ENCODE measurements at regions not wholly inside any gene's neighbourhood (a gene's known extent, or its start where the extent isn't known, plus 50 kb on each side); places are given as distances from the start of the nearest gene placed in this dataset.

DNA sequence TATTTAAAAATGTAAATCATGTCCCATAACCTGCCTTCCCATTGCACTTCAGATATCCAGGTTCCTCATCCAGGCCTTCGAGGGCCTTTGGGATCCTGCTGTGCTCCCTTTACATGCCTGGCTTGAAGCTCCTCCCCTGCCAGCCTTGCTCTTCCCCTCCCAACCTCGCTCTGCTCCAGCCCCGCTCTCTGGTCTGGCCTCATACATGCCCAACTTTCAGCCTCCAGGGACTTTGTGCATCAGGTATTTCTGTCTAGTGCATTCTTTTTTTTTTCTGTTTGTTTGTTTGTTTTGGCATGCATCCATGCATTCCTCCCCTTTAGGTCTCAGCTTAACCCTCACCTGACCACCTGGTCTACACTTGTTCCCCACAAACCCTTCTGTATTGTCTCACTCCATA, 160.3 kb downstream of the SNX10 start:
- WGBS (ENCODE audit: insufficient coverage, low coverage, missing lambda C conversion rate), result 20% methylated on average over 2 of the region's 3 CpGs
- Histone ChIP-seq H3K36me3 (ENCODE audit: control insufficient read depth, insufficient read depth, low read length) (no peaks in the 10 kb centered on the region), H3K4me3 (no peak overlapping the region), H3K9me3 (replicated peaks; ENCODE audit: control insufficient read depth, insufficient read depth, low read depth, low read length) (no peaks in the 10 kb centered on the region), H3K4me2 (ENCODE audit: insufficient read depth, low read length) (no peak overlapping the region), H3K79me2 (ENCODE audit: control insufficient read depth, insufficient read depth, low read length) (no peaks in the 10 kb centered on the region), H4K20me1 (replicated peaks; ENCODE audit: control insufficient read depth, insufficient read depth, low read length) (no peaks in the 10 kb centered on the region), H3K27ac (ENCODE audit: extremely low read depth, low read depth, low read length) (no peak overlapping the region), H3K27me3 (ENCODE audit: control insufficient read depth in 2 of 2, insufficient read depth in 2 of 2, low read length in 2 of 2) (peaks cover 16 to 29% of the 10 kb centered on the region in 2 experiments), H3K9me1 (ENCODE audit: control insufficient read depth, insufficient read depth, low read length) (no peaks in the 10 kb centered on the region), H3K9ac (ENCODE audit: insufficient read depth in 1 of 2, low read depth in 2 of 2, low read length in 2 of 2) (no peak overlapping the region), H2AFZ (ENCODE audit: low read depth, low read length) (no peak overlapping the region), H3K4me1 (replicated peaks in 1 of 2; ENCODE audit: control insufficient read depth in 2 of 2, insufficient read depth in 2 of 2, low read length in 2 of 2) (no peaks in the 10 kb centered on the region)
- BruUV-seq (replicated peaks), result no TSS peak
- FAIRE-seq (no peak), ATAC-seq (no peak), DNase-seq (ENCODE audit: extremely low read depth in 1 of 4, low spot score in 3 of 4) (no peak)
- POLR2A ChIA-PET, result interaction anchor here (0.6 kb wide), 1 partner anchor 19 kb away, joined by 3 read pairs; no protein-coding TSS in a partner anchor
- intact Hi-C loops (cut with micrococcal nuclease) (no loop called here), in situ Hi-C loops (cut with MboI) (no loop called here)
- CTCF ChIA-PET (ENCODE audit: low intra/inter-chr PET ratio), result no interaction called here
- TF ChIP-seq IRF2 (CRISPR knock-in tag; IDR thresholded peaks at IDR 0.05) (no peak), ZNF699 (CRISPR knock-in tag; IDR thresholded peaks at IDR 0.05; ENCODE audit: insufficient replicate concordance) (no peak), EHMT2 (IDR thresholded peaks at IDR 0.05) (no peak), BCL6 (CRISPR knock-in tag; IDR thresholded peaks at IDR 0.05) (no peak), PURB (CRISPR knock-in tag; IDR thresholded peaks at IDR 0.05; ENCODE audit: low read depth) (no peak), PHF8 (IDR thresholded peaks at IDR 0.05; ENCODE audit: borderline replicate concordance, low read length) (no peak), MXD1 (CRISPR knock-in tag; IDR thresholded peaks at IDR 0.05; ENCODE audit: borderline replicate concordance, poor library complexity, severe bottlenecking) (no peak), SMAD3 (CRISPR knock-in tag; conservative IDR thresholded peaks at IDR 0.05) (no peak), ZNF785 (CRISPR knock-in tag; IDR thresholded peaks at IDR 0.05) (no peak), GABPB1 (CRISPR knock-in tag; IDR thresholded peaks at IDR 0.05) (no peak), MCM2 (IDR thresholded peaks at IDR 0.05; ENCODE audit: low read depth) (no peak), KDM5B (IDR thresholded peaks at IDR 0.05; ENCODE audit: insufficient replicate concordance, low read depth, low read length) (no peak)
- TF ChIP-seq, protein P1, sequence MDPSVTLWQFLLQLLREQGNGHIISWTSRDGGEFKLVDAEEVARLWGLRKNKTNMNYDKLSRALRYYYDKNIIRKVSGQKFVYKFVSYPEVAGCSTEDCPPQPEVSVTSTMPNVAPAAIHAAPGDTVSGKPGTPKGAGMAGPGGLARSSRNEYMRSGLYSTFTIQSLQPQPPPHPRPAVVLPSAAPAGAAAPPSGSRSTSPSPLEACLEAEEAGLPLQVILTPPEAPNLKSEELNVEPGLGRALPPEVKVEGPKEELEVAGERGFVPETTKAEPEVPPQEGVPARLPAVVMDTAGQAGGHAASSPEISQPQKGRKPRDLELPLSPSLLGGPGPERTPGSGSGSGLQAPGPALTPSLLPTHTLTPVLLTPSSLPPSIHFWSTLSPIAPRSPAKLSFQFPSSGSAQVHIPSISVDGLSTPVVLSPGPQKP (CRISPR knock-in tag; IDR thresholded peaks at IDR 0.05), result no peak
- TF ChIP-seq, protein P2, sequence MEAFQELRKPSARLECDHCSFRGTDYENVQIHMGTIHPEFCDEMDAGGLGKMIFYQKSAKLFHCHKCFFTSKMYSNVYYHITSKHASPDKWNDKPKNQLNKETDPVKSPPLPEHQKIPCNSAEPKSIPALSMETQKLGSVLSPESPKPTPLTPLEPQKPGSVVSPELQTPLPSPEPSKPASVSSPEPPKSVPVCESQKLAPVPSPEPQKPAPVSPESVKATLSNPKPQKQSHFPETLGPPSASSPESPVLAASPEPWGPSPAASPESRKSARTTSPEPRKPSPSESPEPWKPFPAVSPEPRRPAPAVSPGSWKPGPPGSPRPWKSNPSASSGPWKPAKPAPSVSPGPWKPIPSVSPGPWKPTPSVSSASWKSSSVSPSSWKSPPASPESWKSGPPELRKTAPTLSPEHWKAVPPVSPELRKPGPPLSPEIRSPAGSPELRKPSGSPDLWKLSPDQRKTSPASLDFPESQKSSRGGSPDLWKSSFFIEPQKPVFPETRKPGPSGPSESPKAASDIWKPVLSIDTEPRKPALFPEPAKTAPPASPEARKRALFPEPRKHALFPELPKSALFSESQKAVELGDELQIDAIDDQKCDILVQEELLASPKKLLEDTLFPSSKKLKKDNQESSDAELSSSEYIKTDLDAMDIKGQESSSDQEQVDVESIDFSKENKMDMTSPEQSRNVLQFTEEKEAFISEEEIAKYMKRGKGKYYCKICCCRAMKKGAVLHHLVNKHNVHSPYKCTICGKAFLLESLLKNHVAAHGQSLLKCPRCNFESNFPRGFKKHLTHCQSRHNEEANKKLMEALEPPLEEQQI (IDR thresholded peaks at IDR 0.05), result no peak
- TF ChIP-seq, protein P3, sequence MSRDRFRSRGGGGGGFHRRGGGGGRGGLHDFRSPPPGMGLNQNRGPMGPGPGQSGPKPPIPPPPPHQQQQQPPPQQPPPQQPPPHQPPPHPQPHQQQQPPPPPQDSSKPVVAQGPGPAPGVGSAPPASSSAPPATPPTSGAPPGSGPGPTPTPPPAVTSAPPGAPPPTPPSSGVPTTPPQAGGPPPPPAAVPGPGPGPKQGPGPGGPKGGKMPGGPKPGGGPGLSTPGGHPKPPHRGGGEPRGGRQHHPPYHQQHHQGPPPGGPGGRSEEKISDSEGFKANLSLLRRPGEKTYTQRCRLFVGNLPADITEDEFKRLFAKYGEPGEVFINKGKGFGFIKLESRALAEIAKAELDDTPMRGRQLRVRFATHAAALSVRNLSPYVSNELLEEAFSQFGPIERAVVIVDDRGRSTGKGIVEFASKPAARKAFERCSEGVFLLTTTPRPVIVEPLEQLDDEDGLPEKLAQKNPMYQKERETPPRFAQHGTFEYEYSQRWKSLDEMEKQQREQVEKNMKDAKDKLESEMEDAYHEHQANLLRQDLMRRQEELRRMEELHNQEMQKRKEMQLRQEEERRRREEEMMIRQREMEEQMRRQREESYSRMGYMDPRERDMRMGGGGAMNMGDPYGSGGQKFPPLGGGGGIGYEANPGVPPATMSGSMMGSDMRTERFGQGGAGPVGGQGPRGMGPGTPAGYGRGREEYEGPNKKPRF (IDR thresholded peaks at IDR 0.05; ENCODE audit: low read depth, low read length), result no peak
- TF ChIP-seq, protein P4, sequence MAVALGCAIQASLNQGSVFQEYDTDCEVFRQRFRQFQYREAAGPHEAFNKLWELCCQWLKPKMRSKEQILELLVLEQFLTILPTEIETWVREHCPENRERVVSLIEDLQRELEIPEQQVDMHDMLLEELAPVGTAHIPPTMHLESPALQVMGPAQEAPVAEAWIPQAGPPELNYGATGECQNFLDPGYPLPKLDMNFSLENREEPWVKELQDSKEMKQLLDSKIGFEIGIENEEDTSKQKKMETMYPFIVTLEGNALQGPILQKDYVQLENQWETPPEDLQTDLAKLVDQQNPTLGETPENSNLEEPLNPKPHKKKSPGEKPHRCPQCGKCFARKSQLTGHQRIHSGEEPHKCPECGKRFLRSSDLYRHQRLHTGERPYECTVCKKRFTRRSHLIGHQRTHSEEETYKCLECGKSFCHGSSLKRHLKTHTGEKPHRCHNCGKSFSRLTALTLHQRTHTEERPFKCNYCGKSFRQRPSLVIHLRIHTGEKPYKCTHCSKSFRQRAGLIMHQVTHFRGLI (CRISPR knock-in tag; IDR thresholded peaks at IDR 0.05), result no peak

Data from K562 (cell line).